Mammary epithelial cell (primary cell): ENCODE measurements at regions not wholly inside any gene's neighbourhood (a gene's known extent, or its start where the extent isn't known, plus 50 kb on each side); places are given as distances from the start of the nearest gene placed in this dataset.

ENCODE experiments used
- CTCF ChIP-seq, 2 donors: IDR thresholded peaks in 1 of 2; conservative IDR thresholded peaks in 1 of 2; 2 replicates each; pipeline ENCODE4 v1.5.1; 2011 to 2012; ENCODE audit warnings: inconsistent platforms in 2 of 2, low read length in 2 of 2, mild to moderate bottlenecking in 2 of 2, control low read depth in 1 of 2, low read depth in 1 of 2; ENCODE audit not compliant: insufficient read depth in 1 of 2; ENCODE audit errors: extremely low read depth in 1 of 2
- EZH2 ChIP-seq: IDR thresholded peaks from 2 replicates; pipeline ENCODE4 v1.6.1; 2012; ENCODE audit warnings: low read length, inconsistent platforms, borderline replicate concordance

GRCh38 chr5:28313321-28313951 lies 1275.0 kb upstream of the CDH9 start:
- TF ChIP-seq CTCF (conservative IDR thresholded peaks at IDR 0.05 in 1 of 2, IDR thresholded peaks at IDR 0.05 in 1 of 2; ENCODE audit: extremely low read depth in 1 of 2, insufficient read depth in 1 of 2, low read depth in 1 of 2, low read length in 2 of 2) (no peak), EZH2 (no peak)
